ENCODE measurements at regions not wholly inside any gene's neighbourhood (a gene's known extent, or its start where the extent isn't known, plus 50 kb on each side); places are given as distances from the start of the nearest gene placed in this dataset.

- TF ChIP-seq POU6F1 (CRISPR knock-in tag; IDR thresholded peaks at IDR 0.05; ENCODE audit: borderline replicate concordance, low read depth) (no peak), PPARA (CRISPR knock-in tag; IDR thresholded peaks at IDR 0.05; ENCODE audit: borderline replicate concordance) (no peak), RARB (CRISPR knock-in tag; IDR thresholded peaks at IDR 0.05) (no peak), PATZ1 (CRISPR knock-in tag; IDR thresholded peaks at IDR 0.05; ENCODE audit: borderline replicate concordance) (no peak), OSR1 (CRISPR knock-in tag; IDR thresholded peaks at IDR 0.05) (no peak), CREB5 (CRISPR knock-in tag; IDR thresholded peaks at IDR 0.05; ENCODE audit: low read depth) (no peak), ZFP30 (CRISPR knock-in tag; IDR thresholded peaks at IDR 0.05) (no peak), CSDC2 (CRISPR knock-in tag; IDR thresholded peaks at IDR 0.05) (no peak), CSRNP3 (CRISPR knock-in tag; IDR thresholded peaks at IDR 0.05) (no peak)
Measured at GRCh38 chr2:78779761-78780160, 245.7 kb upstream of the REG3G start.

Data from SK-N-SH treated with all-trans-retinoic acid at 6 μM for 48 hours (cell line).